Uterus (tissue), 2 donors: ENCODE measurements at regions not wholly inside any gene's neighbourhood (a gene's known extent, or its start where the extent isn't known, plus 50 kb on each side); places are given as distances from the start of the nearest gene placed in this dataset.

Source experiments
- POLR2A ChIP-seq, 2 donors: fragments of 450-650 bp; IDR thresholded peaks; one replicate each; pipeline ENCODE4 v1.6.1; 2016; ENCODE audit warnings: antibody characterized with exemption in 2 of 2, mild to moderate bottlenecking in 1 of 2, moderate library complexity in 1 of 2
- TF ChIP-seq, protein P1 (sequence below), 4 experiments: fragments of 200-600 bp in 2 of 4; fragments of 450-650 bp in 2 of 4; sonication (generic) in 2 of 4; IDR thresholded peaks; one replicate each; pipeline ENCODE4 v1.5.1; 2016 to 2019; ENCODE audit warnings: antibody characterized with exemption in 4 of 4, mild to moderate bottlenecking in 2 of 4, moderate library complexity in 1 of 4

DNA sequence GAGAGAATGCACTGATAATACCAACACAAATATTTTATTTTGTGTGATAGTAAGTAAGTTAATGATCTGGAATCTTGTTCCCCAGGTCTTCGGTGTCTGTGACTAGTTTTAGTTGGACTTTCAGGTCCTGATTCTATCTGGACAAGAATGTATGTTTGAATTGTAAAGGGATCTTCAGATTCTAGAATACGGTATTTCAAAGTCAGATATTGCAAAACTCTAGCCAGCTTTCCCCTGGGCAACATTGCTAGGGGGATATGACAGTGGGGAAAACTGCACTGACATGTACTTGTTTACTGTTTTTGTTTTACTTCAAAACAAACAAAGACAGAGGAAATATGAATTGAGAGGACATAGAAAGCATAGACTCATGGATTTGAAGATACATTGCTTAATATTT, 489.0 kb downstream of the FAM133A start:
- TF ChIP-seq, protein P1, sequence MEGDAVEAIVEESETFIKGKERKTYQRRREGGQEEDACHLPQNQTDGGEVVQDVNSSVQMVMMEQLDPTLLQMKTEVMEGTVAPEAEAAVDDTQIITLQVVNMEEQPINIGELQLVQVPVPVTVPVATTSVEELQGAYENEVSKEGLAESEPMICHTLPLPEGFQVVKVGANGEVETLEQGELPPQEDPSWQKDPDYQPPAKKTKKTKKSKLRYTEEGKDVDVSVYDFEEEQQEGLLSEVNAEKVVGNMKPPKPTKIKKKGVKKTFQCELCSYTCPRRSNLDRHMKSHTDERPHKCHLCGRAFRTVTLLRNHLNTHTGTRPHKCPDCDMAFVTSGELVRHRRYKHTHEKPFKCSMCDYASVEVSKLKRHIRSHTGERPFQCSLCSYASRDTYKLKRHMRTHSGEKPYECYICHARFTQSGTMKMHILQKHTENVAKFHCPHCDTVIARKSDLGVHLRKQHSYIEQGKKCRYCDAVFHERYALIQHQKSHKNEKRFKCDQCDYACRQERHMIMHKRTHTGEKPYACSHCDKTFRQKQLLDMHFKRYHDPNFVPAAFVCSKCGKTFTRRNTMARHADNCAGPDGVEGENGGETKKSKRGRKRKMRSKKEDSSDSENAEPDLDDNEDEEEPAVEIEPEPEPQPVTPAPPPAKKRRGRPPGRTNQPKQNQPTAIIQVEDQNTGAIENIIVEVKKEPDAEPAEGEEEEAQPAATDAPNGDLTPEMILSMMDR (IDR thresholded peaks at IDR 0.05), result no peak
- TF ChIP-seq POLR2A (IDR thresholded peaks at IDR 0.05), result no peak
